SK-N-SH (cell line): ENCODE measurements at regions not wholly inside any gene's neighbourhood (a gene's known extent, or its start where the extent isn't known, plus 50 kb on each side); places are given as distances from the start of the nearest gene placed in this dataset.

Source experiments
- CTCF ChIA-PET: fragments of 300-600, 350-600 bp; formaldehyde crosslinking; extraction: SDS; loops from one replicate; lab custom pipeline; 2021; lab: Yijun Ruan, JAX
- POLR2A ChIA-PET: fragments of 350-600 bp; sonication (Branson Sonifier 250); formaldehyde crosslinking; extraction: SDS; loops from one replicate; lab custom pipeline; 2020; ENCODE audit warnings: antibody characterized with exemption, inconsistent platforms; lab: Yijun Ruan, JAX
- DNase-seq: peaks from one replicate; pipeline ENCODE4 v3.0.0; 2012
- H2AFZ ChIP-seq: fragments of 200-600 bp; sonication (generic); 2 replicates; pipeline ENCODE4 v1.8.1; 2016; ENCODE audit warnings: antibody characterized with exemption, mild to moderate bottlenecking, low read depth
- H3F3A ChIP-seq: fragments of 200-600 bp; sonication (generic); replicated peaks from 2 replicates; pipeline ENCODE3; 2016; ENCODE audit warnings: antibody characterized with exemption, mild to moderate bottlenecking; ENCODE audit not compliant: insufficient read depth
- H3K27ac ChIP-seq, 2 experiments: fragments of 200-500 bp in 1 of 2; fragments of 200-600 bp in 1 of 2; sonication (Bioruptor generic) in 1 of 2; sonication (generic), shearing (Covaris generic) in 1 of 2; 2 replicates each; pipeline versions ENCODE4 v1.5.1 to v1.6.1; 2014 to 2016; ENCODE audit warnings: low read depth in 2 of 2, inconsistent platforms in 1 of 2, low read length in 1 of 2, mild to moderate bottlenecking in 1 of 2, mixed read lengths in 1 of 2
- H3K27me3 ChIP-seq: fragments of 200-600 bp; sonication (generic), shearing (Covaris generic); 2 replicates; pipeline ENCODE4 v1.6.1; 2016; ENCODE audit warnings: mixed run types; ENCODE audit not compliant: insufficient read depth
- H3K36me3 ChIP-seq, 2 experiments: fragments of 200-500 bp in 1 of 2; fragments of 200-600 bp in 1 of 2; sonication (Bioruptor generic) in 1 of 2; sonication (generic) in 1 of 2; replicated peaks in 1 of 2; 2 replicates each; pipeline versions ENCODE3 to v1.5.1; 2014 to 2016; ENCODE audit warnings: low read length in 1 of 2, mild to moderate bottlenecking in 1 of 2; ENCODE audit not compliant: insufficient read depth in 2 of 2, control insufficient read depth in 1 of 2
- H3K4me1 ChIP-seq, 2 experiments: fragments of 200-500 bp in 1 of 2; fragments of 200-600 bp in 1 of 2; sonication (Bioruptor generic) in 1 of 2; sonication (generic), shearing (Covaris generic) in 1 of 2; 2 replicates each; pipeline versions ENCODE4 v1.5.1 to v1.6.1; 2014 to 2016; ENCODE audit warnings: low read depth in 1 of 2, low read length in 1 of 2, mixed run types in 1 of 2; ENCODE audit not compliant: insufficient read depth in 2 of 2, control insufficient read depth in 1 of 2
- H3K4me2 ChIP-seq: fragments of 200-600 bp; sonication (generic), shearing (Covaris generic); 2 replicates; pipeline ENCODE4 v1.6.1; 2017; ENCODE audit warnings: mixed run types
- H3K4me3 ChIP-seq, 2 experiments: fragments of 200-500 bp in 1 of 2; fragments of 200-600 bp in 1 of 2; sonication (Bioruptor generic) in 1 of 2; sonication (generic), shearing (Covaris generic) in 1 of 2; 2 replicates each; pipeline versions ENCODE4 v1.5.1 to v1.8.1; 2014 to 2016; ENCODE audit warnings: low read depth in 2 of 2, inconsistent platforms in 1 of 2, low read length in 1 of 2, mild to moderate bottlenecking in 1 of 2, mixed read lengths in 1 of 2, moderate library complexity in 1 of 2
- H3K79me2 ChIP-seq: fragments of 200-600 bp; sonication (generic); 2 replicates; pipeline ENCODE4 v1.8.1; 2017; ENCODE audit warnings: mild to moderate bottlenecking; ENCODE audit not compliant: insufficient read depth
- H3K9ac ChIP-seq: fragments of 200-600 bp; sonication (generic); 2 replicates; pipeline ENCODE4 v1.6.1; 2017; ENCODE audit warnings: mixed run types
- H3K9me2 ChIP-seq: fragments of 200-600 bp; sonication (generic); 2 replicates; pipeline ENCODE4 v1.6.1; 2017; ENCODE audit warnings: mixed run types
- H3K9me3 ChIP-seq: fragments of 200-600 bp; sonication (generic); 2 replicates; pipeline ENCODE4 v1.6.1; 2017; ENCODE audit warnings: mixed run types, mild to moderate bottlenecking, moderate library complexity
- H4K20me1 ChIP-seq: fragments of 200-600 bp; sonication (generic); 2 replicates; pipeline ENCODE4 v1.6.1; 2017; ENCODE audit warnings: mild to moderate bottlenecking, mixed run types; ENCODE audit not compliant: insufficient read depth
- CHD2 ChIP-seq: fragments of 150-350 bp; IDR thresholded peaks from 2 replicates; pipeline ENCODE4 v1.6.1; 2018; ENCODE audit warnings: low read length; ENCODE audit not compliant: partially characterized antibody
- CTCF ChIP-seq: fragments of 200-600 bp; sonication (generic); IDR thresholded peaks from 2 replicates; pipeline ENCODE4 v1.6.1; 2017; ENCODE audit warnings: antibody characterized with exemption, mild to moderate bottlenecking, moderate library complexity
- EZH2phosphoT487 ChIP-seq: fragments of 200-600 bp; sonication (generic); IDR thresholded peaks from 2 replicates; pipeline ENCODE4 v1.6.1; 2017; ENCODE audit warnings: low read depth, mixed run types, mild to moderate bottlenecking, antibody characterized with exemption, moderate library complexity, borderline replicate concordance
- FOSL2 ChIP-seq: IDR thresholded peaks from 2 replicates; pipeline ENCODE4 v1.4.0; 2012; ENCODE audit warnings: low read depth, mild to moderate bottlenecking, moderate library complexity, borderline replicate concordance
- GATA2 ChIP-seq: sonication (generic); formaldehyde crosslinking; IDR thresholded peaks from 2 replicates; pipeline ENCODE4 v1.5.0; 2020; ENCODE audit warnings: mild to moderate bottlenecking, missing genetic modification reagents
- POLR2AphosphoS5 ChIP-seq: IDR thresholded peaks from 2 replicates; pipeline ENCODE4 v1.6.1; 2012; ENCODE audit warnings: low read depth, low read length
- RAD21 ChIP-seq: IDR thresholded peaks from 2 replicates; pipeline ENCODE4 v1.6.1; 2012; ENCODE audit warnings: mild to moderate bottlenecking, low read length
- RCOR1 ChIP-seq: fragments of 150-350 bp; IDR thresholded peaks from 2 replicates; pipeline ENCODE4 v1.6.1; 2017; ENCODE audit warnings: antibody characterized with exemption, low read length
- RXRA ChIP-seq: IDR thresholded peaks from 2 replicates; pipeline ENCODE4 v1.4.0; 2012; ENCODE audit warnings: low read depth, mild to moderate bottlenecking, borderline replicate concordance
- SMC3 ChIP-seq: IDR thresholded peaks from 2 replicates; pipeline ENCODE4 v1.6.1; 2012; ENCODE audit warnings: low read depth, low read length, improper control_type of control experiment
- TAF1 ChIP-seq: IDR thresholded peaks from 2 replicates; pipeline ENCODE4 v1.6.1; 2012; ENCODE audit warnings: low read depth, mild to moderate bottlenecking, low read length, moderate library complexity, borderline replicate concordance
- YY1 ChIP-seq: IDR thresholded peaks from 2 replicates; pipeline ENCODE4 v1.4.0; 2012; ENCODE audit warnings: low read depth, mild to moderate bottlenecking
- WGBS: methylation state at CpG from one replicate; pipeline ENCODE4 v1.1.6; 2017; ENCODE audit warnings: low lambda C conversion rate; 5-methylcytosine and 5-hydroxymethylcytosine counted together
- TF ChIP-seq, protein P1 (sequence below): IDR thresholded peaks from 2 replicates; pipeline ENCODE4 v1.4.0; 2012; ENCODE audit warnings: low read depth

DNA sequence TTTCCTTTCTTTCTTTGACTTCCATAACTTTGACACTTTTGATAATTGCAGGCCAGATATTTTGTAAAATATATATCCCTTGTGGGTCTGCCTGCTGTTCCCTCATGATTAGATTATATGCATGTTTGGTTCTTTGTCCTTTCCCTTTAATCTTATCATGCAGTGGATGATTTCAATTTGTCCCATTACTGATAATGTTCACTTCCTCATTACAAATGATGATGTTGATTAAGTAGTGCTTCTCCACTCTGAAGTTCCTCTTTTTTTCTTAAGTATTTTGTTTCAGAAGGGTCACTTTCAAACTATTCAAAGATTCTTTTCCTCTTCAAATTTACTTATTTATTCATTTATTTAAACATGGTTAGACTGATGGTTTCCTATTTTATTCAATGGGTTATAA, 898.1 kb downstream of the XPNPEP1 start:
- H3K27ac ChIP-seq, result no peak overlapping the region
- no peaks in the 10 kb centered on the region for H3F3A ChIP-seq
- H4K20me1 ChIP-seq, result no peaks in the 10 kb centered on the region
- H3K36me3 ChIP-seq, result no peaks in the 10 kb centered on the region
- H3K9me3 ChIP-seq, result no peaks in the 10 kb centered on the region
- no peaks in the 10 kb centered on the region for H3K79me2 ChIP-seq
- H2AFZ ChIP-seq, result no peak overlapping the region
- H3K9ac ChIP-seq, result no peak overlapping the region
- H3K27me3 ChIP-seq, result no peaks in the 10 kb centered on the region
- CTCF ChIA-PET, result no interaction called here
- no peak overlapping the region for H3K4me3 ChIP-seq
- TF ChIP-seq, protein P1, sequence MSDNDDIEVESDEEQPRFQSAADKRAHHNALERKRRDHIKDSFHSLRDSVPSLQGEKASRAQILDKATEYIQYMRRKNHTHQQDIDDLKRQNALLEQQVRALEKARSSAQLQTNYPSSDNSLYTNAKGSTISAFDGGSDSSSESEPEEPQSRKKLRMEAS, result no peak
- 0 out of 2 replicates have a peak, but pooled peaks have one; percentile 23 for TF ChIP-seq GATA2 (CRISPR knock-in tag)
- TF ChIP-seq, all 33 proteins: peak for 1
- Histone ChIP-seq H3K4me1 (no peaks in the 10 kb centered on the region), H3K9me2 (no peaks in the 10 kb centered on the region), H3K4me2 (no peak overlapping the region)
- POLR2A ChIA-PET, result no interaction called here
- no peak for DNase-seq

DNA sequence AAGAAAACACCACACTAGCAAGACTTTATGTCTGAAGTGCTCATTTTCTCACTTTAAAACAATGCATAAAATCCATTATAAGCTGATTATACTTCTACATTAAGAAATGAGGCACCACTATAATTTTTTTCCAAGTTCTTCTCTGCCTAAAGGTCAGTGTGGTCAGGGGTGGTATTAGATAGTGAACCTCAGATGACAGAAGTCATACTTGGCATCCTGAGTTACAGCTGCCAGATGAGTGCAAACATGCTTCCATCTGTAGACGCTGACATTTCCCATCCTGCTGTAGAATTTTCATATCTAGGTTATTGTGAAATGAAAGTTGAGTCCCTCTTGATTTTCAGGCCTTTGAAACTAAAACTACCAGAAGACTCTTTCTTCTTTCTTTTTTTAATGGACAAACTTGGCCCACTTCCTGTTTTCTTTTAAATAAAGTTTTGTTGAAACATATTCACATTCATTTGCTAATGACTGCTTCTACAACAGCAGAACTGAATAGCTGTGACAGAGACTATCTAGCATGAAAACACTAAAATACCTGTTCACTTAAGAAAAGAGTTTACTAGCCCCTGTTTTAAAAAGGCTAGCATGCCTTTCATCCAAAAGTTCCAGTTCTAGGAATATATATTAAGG, 900.8 kb downstream of the XPNPEP1 start:
- no peak for DNase-seq
- Histone ChIP-seq H3K79me2 (no peaks in the 10 kb centered on the region), H3K4me2 (no peak overlapping the region), H3K4me1 (no peaks in the 10 kb centered on the region), H3K27ac (no peak overlapping the region), H4K20me1 (no peaks in the 10 kb centered on the region), H3K36me3 (no peaks in the 10 kb centered on the region), H3K27me3 (no peaks in the 10 kb centered on the region), H2AFZ (no peak overlapping the region), H3F3A (no peaks in the 10 kb centered on the region), H3K9ac (no peak overlapping the region), H3K4me3 (no peak overlapping the region), H3K9me2 (no peaks in the 10 kb centered on the region), H3K9me3 (no peaks in the 10 kb centered on the region)
- CTCF ChIA-PET, result no interaction called here
- TF ChIP-seq EZH2phosphoT487, result no peak
- TF ChIP-seq RCOR1, result no peak
- TF ChIP-seq TAF1, result no peak
- no peak for TF ChIP-seq RAD21
- TF ChIP-seq FOSL2, result no peak
- no peak for TF ChIP-seq POLR2AphosphoS5
- no peak for TF ChIP-seq RXRA
- POLR2A ChIA-PET, result no interaction called here
- WGBS, result 56% methylated on average over 1 of the region's 1 CpG

- H3K4me1 ChIP-seq, result 0 out of 4 replicates have a peak, but pooled peaks cover 0 to 3% of the 10 kb centered on the region in 2 experiments
- ChIA-PET POLR2A (no interaction called here), CTCF (interaction anchor here (0.6 kb wide), 1 partner anchor 454 kb away, joined by 4 read pairs; no protein-coding TSS in a partner anchor)
- H3K4me2 ChIP-seq, result no peak overlapping the region
- TF ChIP-seq RAD21, result peak; percentile 72
- TF ChIP-seq CHD2, result peak; percentile 36
- TF ChIP-seq, protein P1, result no peak
- no peak for TF ChIP-seq YY1
- TF ChIP-seq SMC3, result peak; percentile 41; the same call in 1 of the 2 replicates
- TF ChIP-seq CTCF, result peak; percentile 63
- H3K9ac ChIP-seq, result no peak overlapping the region
- no peaks in the 10 kb centered on the region for H4K20me1 ChIP-seq
- H3K4me3 ChIP-seq, result no peak overlapping the region
- H3K36me3 ChIP-seq, result no peaks in the 10 kb centered on the region
- H3K79me2 ChIP-seq, result no peaks in the 10 kb centered on the region
- H3F3A ChIP-seq, result no peaks in the 10 kb centered on the region
- no peaks in the 10 kb centered on the region for H3K9me3 ChIP-seq
- DNase-seq, result peak; percentile 9
- no peaks in the 10 kb centered on the region for H3K9me2 ChIP-seq
- WGBS, result 28% methylated on average over 6 of the region's 6 CpGs
- H3K27me3 ChIP-seq, result no peaks in the 10 kb centered on the region
- H3K27ac ChIP-seq, result no peak overlapping the region
- H2AFZ ChIP-seq, result no peak overlapping the region
Observed at GRCh38 chr10:109019001-109019424, 904.3 kb downstream of the XPNPEP1 start.
